GM21529 (cell line): ENCODE measurements at regions not wholly inside any gene's neighbourhood (a gene's known extent, or its start where the extent isn't known, plus 50 kb on each side); places are given as distances from the start of the nearest gene placed in this dataset.
"Not testable (repeated sequence)": the region's sequence is repeated elsewhere in the genome, so short reads cannot be mapped to it uniquely, and the experiment has no call there.

Experiments used
- ATAC-seq: cut with Tn5 transposase; IDR thresholded peaks from one replicate; pipeline ENCODE4 v1.9.1; 2021; ENCODE audit not compliant: unreplicated experiment

DNA sequence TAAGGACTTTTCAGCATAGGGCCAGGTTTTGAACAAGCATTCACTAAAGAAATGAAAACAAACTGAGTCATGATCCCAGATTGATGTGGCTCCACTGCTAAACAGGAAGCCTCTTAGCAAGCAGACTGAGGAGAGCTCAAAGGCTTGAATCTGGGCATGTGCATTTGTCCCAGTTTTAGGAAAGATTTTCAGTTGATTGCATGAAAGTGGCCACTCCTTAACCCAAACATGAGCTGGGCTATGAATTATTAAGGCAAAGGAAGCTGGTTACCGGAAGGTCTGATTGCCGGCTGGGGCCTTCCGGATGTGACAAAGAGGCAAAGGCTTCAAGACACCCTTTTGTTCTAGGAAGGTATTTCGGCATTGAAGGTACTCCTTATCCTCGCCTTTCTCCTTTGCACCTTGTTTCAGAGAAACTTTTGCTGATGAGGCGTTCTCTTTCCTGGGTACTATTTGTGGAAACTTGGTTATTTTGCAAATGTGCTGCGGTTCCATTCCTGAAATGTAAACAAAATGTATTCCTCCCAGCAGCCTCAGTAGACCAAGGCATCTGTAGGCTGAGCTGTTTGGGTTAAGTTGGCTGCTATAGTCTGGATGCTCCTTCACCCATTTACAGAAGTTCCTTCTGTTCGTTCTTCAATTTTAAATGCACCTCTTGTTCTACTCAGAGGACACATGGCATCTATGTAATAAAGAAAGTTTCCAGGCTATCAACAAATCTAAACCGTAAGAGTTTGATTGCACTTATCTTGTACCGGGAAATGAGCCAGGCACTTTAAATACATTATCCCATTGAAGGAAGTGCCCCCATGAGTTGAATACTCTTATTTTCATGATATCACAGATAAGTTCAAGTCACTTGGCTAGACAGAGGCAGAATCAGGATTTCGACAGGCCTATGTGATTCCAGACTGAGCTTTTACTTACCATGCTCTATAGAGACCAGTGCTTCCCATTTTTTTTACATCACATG, 115.6 kb upstream of the METAP2 start:
- no peak for ATAC-seq

DNA sequence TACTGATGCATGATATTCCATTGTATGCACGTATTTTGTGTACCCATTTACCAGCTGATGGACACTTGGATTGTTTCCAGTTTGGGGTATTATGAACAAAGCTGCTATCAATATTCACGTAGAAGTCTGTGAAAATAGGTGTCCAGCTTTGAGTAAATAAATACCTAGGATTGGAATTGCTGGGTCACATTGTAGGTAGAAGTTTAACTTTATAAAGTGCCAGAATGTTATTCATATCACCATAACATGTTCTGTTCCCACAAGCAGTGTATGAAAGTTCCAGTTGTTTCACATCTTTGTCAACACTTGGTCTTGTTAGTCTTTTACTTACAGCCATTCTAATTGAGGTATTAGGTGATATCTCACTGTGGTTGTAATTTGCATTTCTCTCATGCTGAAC, 108.0 kb upstream of the METAP2 start:
- ATAC-seq: no peak

DNA sequence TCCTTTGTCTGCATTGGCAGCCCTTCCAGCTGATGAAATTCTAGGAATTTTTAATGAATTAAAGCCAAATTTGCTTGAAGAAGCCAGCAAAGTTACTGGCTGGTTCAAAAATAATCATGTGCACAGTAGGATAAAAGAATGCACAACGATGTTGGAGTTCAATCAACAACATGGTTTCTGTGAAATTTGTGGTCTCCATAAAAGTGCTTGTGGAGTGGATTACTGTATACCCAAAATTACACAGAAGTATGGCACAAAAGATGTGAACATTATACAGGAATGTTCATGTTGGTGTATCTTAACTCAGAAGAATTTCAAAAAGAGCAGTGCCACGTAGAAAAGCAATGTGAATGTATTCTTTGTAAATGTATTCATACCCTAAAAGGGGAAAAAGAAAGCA, 105.0 kb upstream of the METAP2 start:
- no peak for ATAC-seq

DNA sequence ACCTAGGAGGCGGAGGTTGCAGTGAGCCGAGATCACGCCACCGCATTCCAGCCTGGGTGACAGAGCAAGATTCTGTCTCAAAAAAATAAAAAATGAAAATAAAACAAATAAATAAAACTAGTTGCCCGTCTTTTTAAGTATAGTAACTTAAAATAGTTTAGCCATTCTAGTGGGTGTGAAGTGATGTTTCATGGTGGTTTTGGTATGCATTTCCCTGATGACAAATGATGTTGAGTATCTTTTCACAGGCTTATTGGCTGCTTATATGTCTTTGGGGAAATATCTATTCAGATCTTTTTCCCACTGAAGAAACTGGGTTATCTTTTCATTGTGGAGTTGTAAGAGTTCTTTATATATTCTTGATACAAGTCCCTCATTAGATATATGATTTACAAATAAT, 102.4 kb upstream of the METAP2 start:
- ATAC-seq: no peak

DNA sequence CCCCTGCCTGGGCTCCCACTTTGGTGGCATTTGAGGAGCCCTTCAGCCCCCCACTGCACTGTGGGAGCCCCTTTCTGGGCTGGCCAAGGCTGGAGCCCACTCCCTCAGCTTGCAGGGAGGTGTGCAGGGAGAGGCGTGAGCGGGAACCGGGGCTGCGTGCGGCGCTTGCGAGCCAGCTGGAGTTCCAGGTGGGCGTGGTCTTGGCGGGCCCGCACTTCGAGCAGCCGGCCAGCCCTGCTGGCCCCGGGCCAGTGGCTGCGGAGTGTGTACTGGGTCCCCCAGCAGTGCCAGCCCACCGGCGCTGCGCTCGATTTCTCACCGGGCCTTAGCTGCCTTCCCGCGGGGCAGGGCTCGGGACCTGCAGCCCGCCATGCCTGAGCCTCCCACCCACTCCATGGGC, 94.5 kb upstream of the METAP2 start:
- ATAC-seq: not testable (repeated sequence)

DNA sequence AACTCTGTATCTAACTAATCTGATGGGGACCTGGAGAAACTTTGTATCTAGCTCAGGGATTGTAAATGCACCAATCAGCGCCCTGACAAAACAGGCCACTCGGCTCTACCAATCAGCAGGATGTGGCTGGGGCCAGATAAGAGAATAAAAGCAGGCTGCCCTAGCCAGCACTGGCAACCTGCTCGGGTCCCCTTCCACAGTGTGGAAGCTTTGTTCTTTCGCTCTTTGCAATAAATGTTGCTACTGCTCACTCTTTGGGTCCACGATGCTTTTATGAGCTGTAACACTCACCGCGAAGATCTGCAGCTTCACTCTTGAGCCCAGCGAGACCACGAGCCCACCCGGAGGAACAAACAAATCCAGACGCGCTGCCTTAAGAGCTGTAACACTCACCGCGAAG, 93.6 kb upstream of the METAP2 start:
- ATAC-seq: not testable (repeated sequence)

DNA sequence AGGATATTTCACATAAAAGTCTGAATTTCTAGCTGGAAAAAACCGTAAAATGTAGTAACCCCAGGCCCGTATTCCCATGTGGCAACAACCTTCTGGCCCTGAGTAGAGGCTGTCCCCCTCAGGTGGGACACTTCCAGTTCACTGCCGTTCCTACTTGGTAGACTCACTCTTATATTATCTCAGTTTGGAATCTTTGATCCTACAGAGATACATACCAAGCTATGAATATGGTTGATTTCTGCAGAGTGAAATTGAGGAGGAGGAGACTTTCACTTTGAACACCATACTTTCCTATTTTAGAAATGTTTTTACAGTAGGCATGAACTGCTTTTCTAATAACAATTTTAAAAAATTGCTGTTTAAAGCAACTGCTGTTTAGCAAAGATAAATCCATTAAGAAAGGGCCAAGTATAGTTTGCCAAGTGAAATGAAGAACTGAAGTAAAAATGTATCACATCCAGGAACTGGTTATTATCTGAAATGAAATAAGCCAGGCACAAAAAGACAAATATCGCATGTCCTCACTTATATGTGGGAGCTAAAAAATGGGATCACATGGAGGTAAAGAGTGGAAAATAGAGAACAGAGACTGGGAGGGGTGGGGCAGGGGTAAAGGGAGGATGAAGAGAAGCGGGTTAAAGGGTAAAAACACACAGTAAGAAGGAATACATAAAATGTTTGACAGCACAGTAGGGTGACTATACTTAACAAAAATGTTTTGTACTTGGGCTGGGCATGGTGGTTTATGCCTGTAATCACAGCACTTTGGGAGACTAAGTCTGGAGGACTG, 92.8 kb upstream of the METAP2 start:
- no peak for ATAC-seq

DNA sequence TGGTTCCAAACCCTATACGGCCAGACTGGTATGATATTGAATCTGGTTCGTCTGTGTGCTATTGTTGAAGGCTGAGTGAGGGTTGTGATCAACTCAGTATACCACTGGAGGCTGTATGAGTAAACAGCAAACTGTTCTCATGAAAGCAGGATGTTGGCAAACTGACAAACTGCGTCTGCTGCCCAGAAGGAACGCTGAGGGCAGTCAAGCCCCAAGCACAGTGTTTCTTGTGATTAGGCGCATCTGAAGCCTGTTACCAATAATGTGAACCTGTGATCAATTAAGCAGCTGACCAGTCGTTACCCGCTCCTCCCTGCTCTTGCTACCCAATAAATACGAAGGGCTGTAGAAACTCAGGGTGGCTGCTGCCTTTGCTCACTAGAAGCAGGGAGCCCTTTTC, 90.0 kb upstream of the METAP2 start:
- not testable (repeated sequence) for ATAC-seq

DNA sequence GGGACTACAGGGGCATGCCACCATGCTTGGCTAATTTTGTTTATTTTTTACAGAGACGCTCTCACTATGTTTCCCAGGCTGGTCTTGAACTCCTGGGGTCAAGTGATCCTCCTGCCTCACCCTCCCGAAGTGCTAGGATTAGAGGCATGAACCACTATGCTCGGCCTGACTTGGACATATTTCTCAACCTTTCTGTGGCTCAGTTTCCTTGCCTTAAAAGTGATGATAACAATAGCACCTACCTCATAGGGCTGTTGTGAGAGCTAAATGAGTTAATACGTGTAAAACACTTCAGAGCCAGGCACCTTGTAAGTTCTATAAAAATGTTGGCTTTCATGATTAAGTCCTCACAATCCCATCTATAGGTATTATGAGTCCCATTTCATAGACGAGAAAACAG, 89.2 kb upstream of the METAP2 start:
- no peak for ATAC-seq

DNA sequence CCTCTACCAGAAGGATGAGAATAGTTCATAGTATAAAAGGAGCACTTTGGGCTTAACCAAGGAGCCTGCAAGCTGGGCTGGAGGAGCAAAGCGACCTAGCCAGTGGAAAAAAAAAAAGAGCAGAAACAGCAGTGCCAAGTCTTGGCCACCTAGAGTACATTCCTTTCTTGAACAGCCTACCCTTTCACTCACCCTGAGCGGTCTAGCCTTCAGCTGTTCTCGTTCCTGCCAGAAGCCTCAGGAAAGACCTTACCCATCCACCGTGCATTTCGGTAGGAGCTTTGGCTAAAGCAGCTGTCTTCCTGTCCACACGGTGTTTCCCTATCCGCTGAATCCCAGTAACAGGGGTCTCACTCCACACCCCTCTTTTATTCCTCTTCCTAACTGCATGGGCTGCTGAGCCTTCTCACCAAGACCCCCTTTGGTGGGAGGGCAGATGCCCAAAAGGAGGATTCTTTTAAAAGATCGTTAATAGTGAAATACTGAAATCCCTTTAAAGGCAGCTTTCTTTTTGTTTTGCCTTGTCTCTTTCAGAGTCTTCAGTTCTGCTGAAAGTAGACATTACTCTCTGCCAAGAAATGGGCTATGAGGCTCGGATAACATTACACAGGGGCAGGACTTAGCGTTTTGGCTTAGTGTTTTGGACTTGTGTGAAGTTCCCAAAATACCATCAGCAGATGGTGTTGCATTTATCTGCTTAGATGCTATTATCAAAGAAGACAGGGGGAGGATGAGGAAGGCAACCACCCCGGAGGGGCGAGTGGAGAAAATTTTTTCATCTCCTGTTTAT, 88.5 kb upstream of the METAP2 start:
- no peak for ATAC-seq

DNA sequence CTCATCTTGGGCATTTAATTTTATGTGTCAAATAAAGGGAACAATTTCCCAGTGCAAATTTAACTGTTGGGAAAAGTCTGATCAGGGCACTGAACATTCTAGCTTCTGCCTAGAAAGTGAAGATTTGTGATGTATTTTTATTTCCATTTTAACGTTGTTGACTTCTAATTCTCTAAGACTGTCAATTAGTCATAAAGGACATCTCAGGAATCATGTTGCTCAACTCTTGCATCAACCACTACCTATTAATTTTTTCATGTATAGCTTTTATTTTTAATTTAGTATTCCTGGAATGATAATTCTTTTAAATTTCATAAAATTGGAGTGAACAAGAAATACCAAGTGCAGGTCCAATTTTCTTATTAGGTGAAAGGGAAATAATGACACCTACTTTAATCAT, 87.9 kb upstream of the METAP2 start:
- no peak for ATAC-seq

DNA sequence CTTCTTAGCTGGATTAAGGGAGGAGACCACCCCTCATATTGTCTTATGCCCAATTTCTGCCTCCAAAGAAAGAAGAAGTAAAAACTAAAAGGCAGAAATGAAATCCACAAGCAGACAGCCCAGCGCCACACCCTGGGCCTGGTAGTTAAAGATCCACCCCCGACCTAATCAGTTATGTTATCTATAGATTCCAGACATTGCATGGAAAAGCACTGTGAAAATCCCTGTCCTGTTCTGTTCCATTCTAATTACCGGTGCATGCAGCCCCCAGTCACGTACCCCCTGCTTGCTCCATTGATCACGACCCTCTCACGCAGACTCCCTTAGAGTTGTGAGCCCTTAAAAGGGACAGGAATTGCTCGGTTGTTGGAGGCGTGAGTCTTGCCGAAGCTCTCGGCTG, 85.7 kb upstream of the METAP2 start:
- not testable (repeated sequence) for ATAC-seq

DNA sequence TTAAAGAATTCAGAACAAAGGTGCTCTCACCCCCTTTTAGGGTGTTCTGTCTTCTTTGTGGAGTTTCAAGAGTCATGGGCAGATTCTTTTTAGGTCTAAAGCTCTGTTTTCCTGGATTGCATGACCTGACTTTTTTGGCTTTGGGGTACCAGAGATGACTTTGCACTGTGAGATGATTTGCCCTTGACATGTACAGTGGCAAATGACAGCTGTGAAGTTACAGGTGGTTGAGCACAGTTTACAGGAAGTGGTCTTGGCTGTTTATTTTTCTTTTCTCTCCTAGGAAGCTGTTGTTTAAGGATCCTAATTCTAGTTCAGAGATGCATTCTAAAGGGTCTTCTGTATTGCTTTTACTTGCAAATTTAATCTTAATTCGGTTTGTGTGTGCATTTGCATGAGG, 83.8 kb upstream of the METAP2 start:
- peak; percentile 82 for ATAC-seq

DNA sequence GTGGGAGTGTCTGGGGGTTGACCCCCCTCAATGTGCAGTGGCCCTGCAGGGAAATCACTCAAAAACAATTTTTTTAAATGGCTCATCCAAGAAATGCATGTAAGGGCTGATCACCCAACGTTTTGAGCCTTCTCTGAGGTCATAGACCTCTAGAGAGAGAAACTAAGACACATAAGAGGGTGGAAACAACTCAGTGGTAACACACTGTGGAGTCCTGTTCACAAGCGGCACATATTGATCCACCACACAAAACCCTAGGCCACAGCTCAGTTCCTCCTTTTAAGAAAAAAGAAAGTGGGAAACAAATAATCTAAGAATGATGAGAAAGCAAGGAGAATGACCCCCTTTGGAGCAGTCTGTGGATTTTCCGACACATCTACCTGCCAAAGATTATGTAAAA, 83.0 kb upstream of the METAP2 start:
- peak; percentile 63 for ATAC-seq

DNA sequence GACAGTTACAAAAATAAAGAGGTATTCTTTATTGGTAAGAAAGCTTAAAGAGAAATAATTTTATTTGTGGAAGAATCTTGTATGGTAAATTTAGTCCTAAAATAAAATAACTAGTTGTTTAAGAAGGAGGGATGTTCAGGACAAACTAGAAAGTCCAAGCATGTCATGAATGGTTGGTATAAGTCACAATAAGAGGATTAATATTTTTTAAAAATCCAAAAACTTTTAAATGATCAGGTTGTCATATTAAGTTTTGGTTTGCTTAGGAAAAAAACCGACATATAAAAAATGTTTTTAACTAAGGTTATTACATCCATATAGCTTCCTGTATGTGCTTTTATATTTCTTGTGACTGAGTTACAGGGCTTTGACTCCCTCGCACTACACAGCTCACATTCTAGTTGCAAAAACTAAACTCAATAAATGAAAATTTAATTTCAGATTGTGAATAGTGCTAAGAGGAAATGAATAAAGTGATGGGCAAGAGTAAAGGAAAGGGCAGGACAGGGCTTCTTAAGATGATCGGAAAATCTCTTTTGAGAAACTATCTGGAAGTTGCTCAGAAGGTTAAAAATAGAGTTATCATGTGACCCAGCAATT, 80.7 kb upstream of the METAP2 start:
- ATAC-seq: no peak

DNA sequence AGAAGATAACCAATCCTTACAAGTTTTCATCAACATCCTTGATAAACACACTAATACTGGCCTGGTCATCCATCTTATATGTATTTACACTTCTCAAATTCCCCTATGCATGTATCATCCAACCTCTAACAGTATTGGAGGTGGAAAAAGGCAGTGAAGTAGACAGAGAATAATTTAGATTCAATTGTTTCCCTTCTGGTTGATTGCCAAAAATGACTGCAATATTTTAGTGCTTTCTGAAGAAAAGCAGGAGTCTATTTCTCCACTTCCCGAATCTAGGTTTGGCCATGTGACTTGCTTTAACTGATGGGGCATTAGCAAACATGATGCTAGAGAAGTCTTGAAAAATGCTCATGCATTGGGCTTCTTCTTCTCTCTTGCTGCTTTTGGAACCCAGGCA, 78.3 kb upstream of the METAP2 start:
- no peak for ATAC-seq

DNA sequence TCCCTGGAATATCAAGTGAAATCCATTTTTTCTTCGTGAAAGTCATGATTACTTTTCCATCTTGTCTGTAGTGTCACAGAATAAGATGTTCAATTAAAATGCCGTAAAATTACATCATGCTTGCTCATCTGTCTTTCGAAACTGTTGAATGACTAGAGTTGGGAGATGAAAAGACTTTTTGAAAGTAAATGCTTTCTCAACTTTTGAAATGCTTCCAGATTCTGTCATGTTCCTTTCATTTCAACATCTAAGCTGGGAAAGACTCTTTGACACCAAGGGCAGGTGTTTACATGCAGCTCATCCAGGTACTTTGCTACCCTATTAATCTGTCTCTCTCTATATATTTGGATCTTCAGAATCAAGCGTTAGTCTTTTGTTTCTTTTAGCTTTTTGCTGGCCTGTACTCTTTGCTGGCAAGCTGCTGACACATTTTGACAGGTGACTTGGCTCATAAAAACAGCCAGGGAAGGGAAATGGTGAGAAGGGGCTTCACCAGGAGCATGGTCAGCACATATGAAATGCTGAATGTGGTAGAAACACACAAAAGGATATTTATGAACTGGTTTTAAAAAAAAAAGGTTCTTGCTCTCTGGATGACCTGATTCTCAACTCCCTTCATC, 77.0 kb upstream of the METAP2 start:
- no peak for ATAC-seq

DNA sequence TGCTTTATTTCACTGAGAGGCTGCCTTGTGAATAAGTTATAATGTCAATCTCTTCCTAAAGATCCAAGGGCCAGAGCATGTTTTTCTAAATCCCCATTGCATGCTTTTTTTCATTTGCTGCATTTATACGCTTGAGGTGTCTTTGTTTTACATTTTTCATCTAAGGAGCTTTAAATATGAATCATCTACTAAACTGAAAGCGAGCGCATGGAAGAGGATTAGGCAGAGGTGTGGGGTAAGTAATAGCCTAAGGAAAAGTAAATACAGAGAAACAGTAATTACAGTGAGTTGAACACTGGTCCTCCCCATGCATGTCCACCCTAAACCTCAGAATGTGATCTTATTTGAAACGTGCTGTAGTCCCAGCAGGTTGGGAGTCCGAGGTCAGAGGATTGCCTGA, 76.4 kb upstream of the METAP2 start:
- no peak for ATAC-seq

DNA sequence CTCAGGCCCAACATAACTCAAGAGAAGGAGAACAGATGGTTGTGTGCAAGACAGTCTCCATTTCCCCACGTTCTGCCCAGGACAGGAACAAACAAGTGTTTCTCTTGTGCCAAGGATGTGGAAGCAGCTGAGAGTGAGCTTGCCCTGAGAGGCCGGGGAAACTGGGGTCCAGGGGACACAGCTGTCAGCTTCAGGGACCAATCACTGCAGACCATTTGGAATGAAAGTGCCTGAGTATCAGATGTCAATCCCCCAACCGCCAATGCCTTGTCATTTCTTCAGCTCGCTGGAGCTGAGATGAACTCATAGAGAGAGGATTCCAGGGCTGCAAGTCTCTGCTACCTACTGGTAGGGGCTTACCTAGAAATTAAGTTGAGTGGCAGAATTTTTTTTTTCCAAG, 71.9 kb upstream of the METAP2 start:
- no peak for ATAC-seq

DNA sequence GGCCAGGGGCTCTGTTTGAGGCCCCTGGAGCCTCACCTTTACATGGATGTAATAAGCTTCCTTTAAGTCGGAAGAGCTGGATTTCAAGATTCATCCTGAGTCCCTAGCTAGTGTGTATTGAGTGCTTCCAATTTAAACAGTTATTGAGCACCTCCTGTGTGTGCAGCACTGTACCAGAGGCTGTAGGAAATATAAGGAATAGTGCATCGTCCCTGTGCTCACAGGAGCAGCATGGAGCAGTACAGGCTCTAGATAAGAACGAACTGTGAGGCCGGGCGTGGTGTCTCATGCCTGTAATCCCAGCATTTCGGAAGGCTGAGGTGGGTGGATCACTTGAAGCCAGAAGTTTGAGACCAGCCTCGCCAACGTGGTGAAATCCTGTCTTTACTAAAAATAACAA, 65.8 kb upstream of the METAP2 start:
- no peak for ATAC-seq

DNA sequence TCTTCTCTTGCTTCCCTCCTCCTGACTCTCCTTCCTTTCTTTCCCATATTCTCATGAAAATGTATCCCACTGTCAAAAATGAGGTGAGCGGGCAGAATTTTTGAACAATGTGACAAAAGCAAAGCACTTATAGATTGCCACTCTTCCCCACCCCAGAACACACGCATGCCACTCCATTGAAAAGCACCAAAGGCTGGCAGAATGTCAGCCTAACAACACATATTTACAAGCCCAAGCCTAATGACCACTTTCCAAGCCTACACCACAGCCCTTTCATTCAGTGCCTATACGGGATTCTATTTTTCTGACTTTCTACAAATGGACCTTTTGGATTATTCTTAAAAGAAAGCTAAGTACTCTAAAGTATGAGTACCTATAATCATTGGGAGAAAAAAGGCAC, 62.9 kb upstream of the METAP2 start:
- no peak for ATAC-seq
